ENCODE measurements at regions not wholly inside any gene's neighbourhood (a gene's known extent, or its start where the extent isn't known, plus 50 kb on each side); places are given as distances from the start of the nearest gene placed in this dataset.

GRCh38 chr4:164616961-164617360 is 137.0 kb upstream of the SMIM31 start:
- Histone ChIP-seq H3K4me3 (ENCODE audit: low read depth, low read length) (no peak overlapping the region), H3K36me3 (ENCODE audit: control insufficient read depth in 2 of 2, insufficient read depth in 1 of 2, low read length in 2 of 2) (no peaks in the 10 kb centered on the region), H3K27ac (ENCODE audit: extremely low read depth, low read depth, low read length) (no peak overlapping the region), H3K9me3 (ENCODE audit: control insufficient read depth, insufficient read depth, low read depth, low read length) (no peaks in the 10 kb centered on the region), H3K4me1 (ENCODE audit: control insufficient read depth, insufficient read depth, low read length) (no peaks in the 10 kb centered on the region)
- ChIA-PET POLR2A (no interaction called here), CTCF (no interaction called here)
- TF ChIP-seq ZNF423 (tag by site-specific recombination; IDR thresholded peaks at IDR 0.05) (no peak), TCF7L2 (IDR thresholded peaks at IDR 0.05; ENCODE audit: borderline replicate concordance, low read depth, low read length) (no peak), ZFP41 (tag by site-specific recombination; IDR thresholded peaks at IDR 0.05; ENCODE audit: borderline replicate concordance) (no peak), ZIC2 (tag by site-specific recombination; IDR thresholded peaks at IDR 0.05) (no peak), ZBTB17 (tag by site-specific recombination; IDR thresholded peaks at IDR 0.05) (no peak), ZNF544 (tag by site-specific recombination; IDR thresholded peaks at IDR 0.05) (no peak), ZNF768 (tag by site-specific recombination; IDR thresholded peaks at IDR 0.05) (no peak), ZNF416 (tag by site-specific recombination; IDR thresholded peaks at IDR 0.05) (no peak), ZNF426 (tag by site-specific recombination; IDR thresholded peaks at IDR 0.05) (no peak), OVOL3 (tag by site-specific recombination; IDR thresholded peaks at IDR 0.05) (no peak), KLF9 (tag by site-specific recombination; IDR thresholded peaks at IDR 0.05; ENCODE audit: low read depth) (no peak), ZNF660 (tag by site-specific recombination; IDR thresholded peaks at IDR 0.05) (no peak), GLI4 (tag by site-specific recombination; IDR thresholded peaks at IDR 0.05) (no peak), TRIM28 (IDR thresholded peaks at IDR 0.05; ENCODE audit: borderline replicate concordance, low read length) (no peak)
- TF ChIP-seq, protein P1, sequence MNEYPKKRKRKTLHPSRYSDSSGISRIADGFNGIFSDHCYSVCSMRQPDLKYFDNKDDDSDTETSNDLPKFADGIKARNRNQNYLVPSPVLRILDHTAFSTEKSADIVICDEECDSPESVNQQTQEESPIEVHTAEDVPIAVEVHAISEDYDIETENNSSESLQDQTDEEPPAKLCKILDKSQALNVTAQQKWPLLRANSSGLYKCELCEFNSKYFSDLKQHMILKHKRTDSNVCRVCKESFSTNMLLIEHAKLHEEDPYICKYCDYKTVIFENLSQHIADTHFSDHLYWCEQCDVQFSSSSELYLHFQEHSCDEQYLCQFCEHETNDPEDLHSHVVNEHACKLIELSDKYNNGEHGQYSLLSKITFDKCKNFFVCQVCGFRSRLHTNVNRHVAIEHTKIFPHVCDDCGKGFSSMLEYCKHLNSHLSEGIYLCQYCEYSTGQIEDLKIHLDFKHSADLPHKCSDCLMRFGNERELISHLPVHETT (tag by site-specific recombination; IDR thresholded peaks at IDR 0.05) = no peak

- H3K27ac ChIP-seq (ENCODE audit: extremely low read depth, low read depth, low read length) = no peak overlapping the region
- ChIA-PET POLR2A (no interaction called here), CTCF (no interaction called here)
- no peaks in the 10 kb centered on the region for H3K36me3 ChIP-seq (ENCODE audit: control insufficient read depth in 2 of 2, insufficient read depth in 1 of 2, low read length in 2 of 2)
- H3K9me3 ChIP-seq (ENCODE audit: control insufficient read depth, insufficient read depth, low read depth, low read length) = no peaks in the 10 kb centered on the region
- H3K4me1 ChIP-seq (ENCODE audit: control insufficient read depth, insufficient read depth, low read length) = no peaks in the 10 kb centered on the region
- TF ChIP-seq BCL11A (tag by site-specific recombination; IDR thresholded peaks at IDR 0.05; ENCODE audit: low read depth) = no peak
- TF ChIP-seq ZNF18 (tag by site-specific recombination; IDR thresholded peaks at IDR 0.05) = no peak
- no peak for TF ChIP-seq WT1 (tag by site-specific recombination; IDR thresholded peaks at IDR 0.05)
- no peak for TF ChIP-seq ZBTB20 (tag by site-specific recombination; IDR thresholded peaks at IDR 0.05)
- TF ChIP-seq ZNF585B (tag by site-specific recombination; IDR thresholded peaks at IDR 0.05) = no peak
- no peak for TF ChIP-seq KLF10 (tag by site-specific recombination; IDR thresholded peaks at IDR 0.05)
- no peak for TF ChIP-seq ZNF664 (tag by site-specific recombination; IDR thresholded peaks at IDR 0.05)
- no peak for TF ChIP-seq PATZ1 (tag by site-specific recombination; IDR thresholded peaks at IDR 0.05)
- no peak for TF ChIP-seq ZNF10 (tag by site-specific recombination; IDR thresholded peaks at IDR 0.05)
- no peak for TF ChIP-seq TCF7L2 (IDR thresholded peaks at IDR 0.05; ENCODE audit: borderline replicate concordance, low read depth, low read length)
- no peak for TF ChIP-seq ZNF560 (tag by site-specific recombination; IDR thresholded peaks at IDR 0.05; ENCODE audit: borderline replicate concordance)
- no peak for TF ChIP-seq ZNF248 (tag by site-specific recombination; IDR thresholded peaks at IDR 0.05)
- no peak for TF ChIP-seq SALL2 (tag by site-specific recombination; IDR thresholded peaks at IDR 0.05; ENCODE audit: borderline replicate concordance)
- TF ChIP-seq, protein P2, sequence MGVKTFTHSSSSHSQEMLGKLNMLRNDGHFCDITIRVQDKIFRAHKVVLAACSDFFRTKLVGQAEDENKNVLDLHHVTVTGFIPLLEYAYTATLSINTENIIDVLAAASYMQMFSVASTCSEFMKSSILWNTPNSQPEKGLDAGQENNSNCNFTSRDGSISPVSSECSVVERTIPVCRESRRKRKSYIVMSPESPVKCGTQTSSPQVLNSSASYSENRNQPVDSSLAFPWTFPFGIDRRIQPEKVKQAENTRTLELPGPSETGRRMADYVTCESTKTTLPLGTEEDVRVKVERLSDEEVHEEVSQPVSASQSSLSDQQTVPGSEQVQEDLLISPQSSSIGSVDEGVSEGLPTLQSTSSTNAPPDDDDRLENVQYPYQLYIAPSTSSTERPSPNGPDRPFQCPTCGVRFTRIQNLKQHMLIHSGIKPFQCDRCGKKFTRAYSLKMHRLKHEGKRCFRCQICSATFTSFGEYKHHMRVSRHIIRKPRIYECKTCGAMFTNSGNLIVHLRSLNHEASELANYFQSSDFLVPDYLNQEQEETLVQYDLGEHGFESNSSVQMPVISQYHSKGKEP (tag by site-specific recombination; IDR thresholded peaks at IDR 0.05) = no peak
- no peak overlapping the region for H3K4me3 ChIP-seq (ENCODE audit: low read depth, low read length)
Observed at GRCh38 chr4:164617426-164617825, 136.5 kb upstream of the SMIM31 start.
